ENCODE measurements at regions not wholly inside any gene's neighbourhood (a gene's known extent, or its start where the extent isn't known, plus 50 kb on each side); places are given as distances from the start of the nearest gene placed in this dataset.

- no peak for TF ChIP-seq CTCF (IDR thresholded peaks at IDR 0.05)
- TF ChIP-seq POLR2AphosphoS5 (IDR thresholded peaks at IDR 0.05; ENCODE audit: low read depth, low read length), result no peak
Measured at GRCh38 chr3:104868291-104868690, 498.4 kb upstream of the ALCAM start.
